PC-3 (cell line): ENCODE measurements at regions not wholly inside any gene's neighbourhood (a gene's known extent, or its start where the extent isn't known, plus 50 kb on each side); places are given as distances from the start of the nearest gene placed in this dataset.
"Not testable (repeated sequence)": the region's sequence is repeated elsewhere in the genome, so short reads cannot be mapped to it uniquely, and the experiment has no call there.

Source experiments
- ATAC-seq: fragments of 200-7000 bp; cut with Tn5 transposase; 2 replicates; pipeline ENCODE4 v1.9.1; 2020; ENCODE audit warnings: mild to moderate bottlenecking, moderate library complexity
- BruUV-seq: library from RNA; stranded (reverse); fragments of 400-500 nt; replicated peaks from 2 replicates; lab custom pipeline; 2021; lab: Mats Ljungman, UMichigan
- CTCF ChIA-PET: fragments of 300-600 bp; sonication (Branson Sonifier 250); formaldehyde crosslinking; loops from one replicate; lab custom pipeline; 2022; ENCODE audit warnings: antibody characterized with exemption; lab: Charles Lee
- POLR2A ChIA-PET: fragments of 300-600 bp; sonication (Branson Sonifier 250); formaldehyde crosslinking; loops from one replicate; lab custom pipeline; 2022; ENCODE audit warnings: antibody characterized with exemption; ENCODE audit not compliant: unreplicated experiment; lab: Charles Lee
- DNase-seq: peaks from one replicate; pipeline ENCODE4 v3.0.0-alpha.2; 2015
- H2AFZ ChIP-seq: fragments of 300-600 bp; sonication (generic); 2 replicates; pipeline ENCODE4 v1.6.0; 2016; ENCODE audit warnings: antibody characterized with exemption, low read length
- H3F3A ChIP-seq: fragments of 300-600 bp; sonication (generic); one replicate; pipeline ENCODE4 v1.6.0; 2017; ENCODE audit warnings: antibody characterized with exemption, low read length, control low read depth, mild to moderate bottlenecking; ENCODE audit not compliant: unreplicated experiment
- H3K27ac ChIP-seq: fragments of 300-600 bp; sonication (generic); 2 replicates; pipeline ENCODE4 v1.5.1; 2016; ENCODE audit warnings: mild to moderate bottlenecking, low read length
- H3K27me3 ChIP-seq: fragments of 300-600 bp; sonication (generic); 2 replicates; pipeline ENCODE4 v1.6.1; 2016; ENCODE audit warnings: low read length, mixed read lengths
- H3K36me3 ChIP-seq: fragments of 300-600 bp; sonication (generic); 2 replicates; pipeline ENCODE4 v1.6.1; 2016; ENCODE audit warnings: low read depth, mixed run types, low read length, mixed read lengths
- H3K4me1 ChIP-seq: fragments of 300-600 bp; sonication (generic); 2 replicates; pipeline ENCODE4 v1.5.1; 2016; ENCODE audit warnings: low read length; ENCODE audit not compliant: insufficient read depth
- H3K4me2 ChIP-seq: fragments of 300-600 bp; sonication (generic); 2 replicates; pipeline ENCODE4 v1.6.0; 2016; ENCODE audit warnings: low read length
- H3K4me3 ChIP-seq: fragments of 300-600 bp; sonication (generic); 2 replicates; pipeline ENCODE4 v1.5.1; 2016; ENCODE audit warnings: mild to moderate bottlenecking, low read length, mixed read lengths
- H3K79me2 ChIP-seq: fragments of 300-600 bp; sonication (generic); 2 replicates; pipeline ENCODE4 v1.6.1; 2017; ENCODE audit warnings: low read length, mixed read lengths
- H3K9ac ChIP-seq: fragments of 300-600 bp; sonication (generic); 2 replicates; pipeline ENCODE4 v1.6.0; 2016; ENCODE audit warnings: mild to moderate bottlenecking, low read length
- H3K9me2 ChIP-seq: fragments of 300-600 bp; sonication (generic); replicated peaks from 2 replicates; pipeline ENCODE4 v1.6.1; 2016; ENCODE audit warnings: mixed run types, low read length, mixed read lengths
- H3K9me3 ChIP-seq: fragments of 300-600 bp; sonication (generic); 2 replicates; pipeline ENCODE4 v1.6.1; 2016; ENCODE audit warnings: low read length, mixed read lengths
- H4K20me1 ChIP-seq: fragments of 300-600 bp; sonication (generic); 2 replicates; pipeline ENCODE4 v1.6.1; 2016; ENCODE audit warnings: low read length, mixed read lengths
- EZH2 ChIP-seq: fragments of 300-600 bp; sonication (generic); IDR thresholded peaks from one replicate; pipeline ENCODE4 v1.6.1; 2017; ENCODE audit warnings: antibody characterized with exemption, mild to moderate bottlenecking, low read length; ENCODE audit not compliant: unreplicated experiment
- EZH2phosphoT487 ChIP-seq: fragments of 300-600 bp; sonication (generic); IDR thresholded peaks from 2 replicates; pipeline ENCODE4 v1.6.1; 2018; ENCODE audit warnings: mild to moderate bottlenecking, antibody characterized with exemption, low read length, borderline replicate concordance
- intact Hi-C: fragments of 100-400 bp; cut with micrococcal nuclease; formaldehyde crosslinking; loops from 2 replicates; pipeline ENCODE4 v1.9.0; 2023
- TF ChIP-seq, protein P1 (sequence below): fragments of 300-600 bp; sonication (generic); conservative IDR thresholded peaks from 2 replicates; pipeline ENCODE4 v1.5.1; 2017; ENCODE audit warnings: antibody characterized with exemption, low read depth, mild to moderate bottlenecking, low read length

DNA sequence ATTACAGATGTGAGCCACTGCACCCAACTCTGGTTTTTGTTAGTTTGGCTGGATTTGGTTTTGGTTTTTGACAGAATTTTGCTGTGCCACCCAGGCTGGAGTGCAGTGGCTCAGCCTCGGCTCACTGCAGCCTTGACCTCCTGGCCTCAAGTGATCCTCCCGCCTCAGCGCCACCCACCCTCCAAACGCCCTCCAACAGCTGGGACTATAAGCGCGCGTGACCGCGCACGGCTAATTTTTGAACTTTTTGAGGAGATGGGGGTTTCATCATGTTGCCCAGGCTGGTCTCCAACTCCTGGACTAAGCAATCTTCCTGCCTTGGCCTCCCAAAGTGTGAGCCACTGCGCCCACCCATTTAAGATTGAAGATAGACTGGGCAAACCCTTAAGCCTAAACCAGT is 84.4 kb upstream of the RPRML start:
- no peaks in the 10 kb centered on the region for H3K9me2 ChIP-seq
- ChIA-PET POLR2A (no interaction called here), CTCF (no interaction called here)
- intact Hi-C loops, result no loop called here
- no peak for DNase-seq
- H3K4me1 ChIP-seq, result peaks cover 5% of the 10 kb centered on the region
- no peak overlapping the region for H2AFZ ChIP-seq
- H3K36me3 ChIP-seq, result peaks cover 12% of the 10 kb centered on the region; the same call in 1 of the 2 replicates
- TF ChIP-seq EZH2 (no peak), EZH2phosphoT487 (no peak)
- TF ChIP-seq, protein P1, sequence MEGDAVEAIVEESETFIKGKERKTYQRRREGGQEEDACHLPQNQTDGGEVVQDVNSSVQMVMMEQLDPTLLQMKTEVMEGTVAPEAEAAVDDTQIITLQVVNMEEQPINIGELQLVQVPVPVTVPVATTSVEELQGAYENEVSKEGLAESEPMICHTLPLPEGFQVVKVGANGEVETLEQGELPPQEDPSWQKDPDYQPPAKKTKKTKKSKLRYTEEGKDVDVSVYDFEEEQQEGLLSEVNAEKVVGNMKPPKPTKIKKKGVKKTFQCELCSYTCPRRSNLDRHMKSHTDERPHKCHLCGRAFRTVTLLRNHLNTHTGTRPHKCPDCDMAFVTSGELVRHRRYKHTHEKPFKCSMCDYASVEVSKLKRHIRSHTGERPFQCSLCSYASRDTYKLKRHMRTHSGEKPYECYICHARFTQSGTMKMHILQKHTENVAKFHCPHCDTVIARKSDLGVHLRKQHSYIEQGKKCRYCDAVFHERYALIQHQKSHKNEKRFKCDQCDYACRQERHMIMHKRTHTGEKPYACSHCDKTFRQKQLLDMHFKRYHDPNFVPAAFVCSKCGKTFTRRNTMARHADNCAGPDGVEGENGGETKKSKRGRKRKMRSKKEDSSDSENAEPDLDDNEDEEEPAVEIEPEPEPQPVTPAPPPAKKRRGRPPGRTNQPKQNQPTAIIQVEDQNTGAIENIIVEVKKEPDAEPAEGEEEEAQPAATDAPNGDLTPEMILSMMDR, result no peak
- H3K79me2 ChIP-seq, result no peaks in the 10 kb centered on the region
- no peak overlapping the region for H3K4me2 ChIP-seq
- no TSS peak for BruUV-seq
- H3K27ac ChIP-seq, result no peak overlapping the region
- ATAC-seq, result no peak
- H3K9me3 ChIP-seq, result peaks cover 9% of the 10 kb centered on the region; the same call in 1 of the 2 replicates
- H3K9ac ChIP-seq, result no peak overlapping the region
- no peaks in the 10 kb centered on the region for H3F3A ChIP-seq
- H3K4me3 ChIP-seq, result no peak overlapping the region
- no peaks in the 10 kb centered on the region for H3K27me3 ChIP-seq
- no peaks in the 10 kb centered on the region for H4K20me1 ChIP-seq

DNA sequence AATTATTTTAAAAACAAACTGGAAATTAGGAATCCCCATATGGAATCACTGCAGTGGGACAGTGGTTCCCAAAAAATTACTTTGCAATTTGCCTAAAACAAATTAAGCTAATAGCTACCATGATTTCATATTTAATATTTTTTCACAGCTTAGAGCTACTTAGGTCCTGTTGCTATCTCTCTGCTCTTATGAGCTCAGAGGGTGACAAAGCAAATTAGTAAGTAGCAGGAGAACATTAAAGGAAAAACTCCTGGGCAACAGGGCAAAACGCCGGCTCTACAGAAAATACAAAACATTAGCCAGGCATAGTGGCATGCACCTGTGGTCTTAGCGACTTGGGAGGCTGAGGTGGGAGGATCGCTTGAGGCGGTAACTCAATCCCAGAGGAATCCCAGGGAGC is 83.8 kb upstream of the RPRML start:
- H3K27me3 ChIP-seq, H3K79me2 ChIP-seq, H3K27ac ChIP-seq, BruUV-seq, H3F3A ChIP-seq, H3K9ac ChIP-seq, POLR2A ChIA-PET, CTCF ChIA-PET, DNase-seq, H4K20me1 ChIP-seq, H3K4me1 ChIP-seq, H3K4me3 ChIP-seq, H2AFZ ChIP-seq, H3K9me2 ChIP-seq, ATAC-seq, H3K4me2 ChIP-seq, intact Hi-C loops, H3K9me3 ChIP-seq: not testable (repeated sequence)
- peaks cover 12% of the 10 kb centered on the region; the same call in 1 of the 2 replicates for H3K36me3 ChIP-seq

DNA sequence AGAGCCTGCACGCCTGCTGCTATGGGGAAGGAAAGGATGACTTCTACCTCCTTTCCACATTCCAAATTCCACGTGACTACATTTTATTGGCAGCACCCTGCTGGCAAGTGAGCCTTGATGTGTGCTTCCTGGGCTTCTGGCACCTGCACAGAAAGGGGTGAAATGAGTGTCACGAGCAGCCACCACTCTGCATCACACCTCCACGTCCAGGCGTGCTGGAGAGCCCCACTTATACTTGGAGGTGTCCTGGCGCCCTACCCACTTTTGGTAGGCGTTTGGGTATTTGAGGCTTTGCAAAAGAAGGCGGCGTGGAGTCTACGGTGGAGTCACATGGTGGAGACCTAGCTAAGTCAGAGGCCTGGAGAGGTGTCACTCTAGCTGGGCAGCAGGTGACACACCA is 81.0 kb upstream of the RPRML start:
- H3K27me3 ChIP-seq, POLR2A ChIA-PET, H3F3A ChIP-seq, H3K79me2 ChIP-seq, H3K27ac ChIP-seq, H3K4me1 ChIP-seq, CTCF ChIA-PET, H3K9ac ChIP-seq, H3K4me2 ChIP-seq, H3K9me3 ChIP-seq, H3K36me3 ChIP-seq, BruUV-seq, H3K4me3 ChIP-seq, H2AFZ ChIP-seq, ATAC-seq, H3K9me2 ChIP-seq, intact Hi-C loops, DNase-seq, H4K20me1 ChIP-seq: not testable (repeated sequence)

DNA sequence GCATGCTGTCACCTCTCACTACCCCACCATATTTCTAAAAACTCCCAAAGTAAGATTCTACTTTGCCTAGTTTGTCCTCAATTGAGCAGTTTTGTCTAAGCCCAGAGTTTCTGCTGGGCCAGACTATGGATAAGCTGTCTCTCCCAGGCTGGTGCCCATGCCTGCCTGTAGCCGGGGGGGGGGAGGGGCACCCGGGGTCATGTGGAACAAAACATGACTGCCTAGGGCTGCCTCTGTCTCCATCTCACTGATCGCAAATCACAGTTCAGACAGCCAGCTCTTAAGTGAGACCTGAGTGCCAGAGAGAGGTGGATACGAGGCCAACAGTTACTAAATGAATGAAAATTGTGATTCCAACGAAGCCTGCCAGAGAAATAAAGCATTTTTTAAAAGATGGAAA is 78.8 kb upstream of the RPRML start:
- Histone ChIP-seq H3K9ac (no peak overlapping the region), H3K4me2 (no peak overlapping the region), H3K27ac (no peak overlapping the region), H3K79me2 (no peaks in the 10 kb centered on the region), H3K4me3 (no peak overlapping the region), H3K36me3 (no peaks in the 10 kb centered on the region), H3K9me3 (no peaks in the 10 kb centered on the region), H4K20me1 (no peaks in the 10 kb centered on the region), H3K27me3 (no peaks in the 10 kb centered on the region), H3K4me1 (no peaks in the 10 kb centered on the region), H2AFZ (no peak overlapping the region), H3F3A (no peaks in the 10 kb centered on the region), H3K9me2 (no peaks in the 10 kb centered on the region)
- intact Hi-C loops, result no loop called here
- no peak for DNase-seq
- POLR2A ChIA-PET, result no interaction called here
- CTCF ChIA-PET, result no interaction called here
- TF ChIP-seq EZH2phosphoT487 (no peak), EZH2 (no peak)
- TF ChIP-seq, protein P1, result no peak
- ATAC-seq, result no peak
- BruUV-seq, result no TSS peak

DNA sequence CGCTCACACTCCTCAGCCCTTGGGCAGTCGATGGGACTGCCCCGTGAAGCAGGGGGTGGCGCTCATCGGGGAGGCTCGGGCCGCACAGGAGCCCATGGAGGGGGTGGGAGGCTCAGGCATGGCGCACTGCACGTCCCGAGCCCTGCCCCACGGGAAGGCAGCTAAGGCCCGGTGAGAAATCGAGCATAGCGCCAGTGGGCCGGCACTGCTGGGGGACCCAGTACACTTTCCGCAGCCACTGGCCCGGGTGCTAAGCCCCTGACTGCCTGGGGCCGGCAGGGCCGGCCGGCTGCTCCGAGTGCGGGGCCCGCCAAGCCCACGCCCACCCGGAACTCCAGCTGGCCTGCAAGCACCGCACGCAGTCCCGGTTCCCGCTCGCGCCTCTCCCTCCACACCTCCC is 78.2 kb upstream of the RPRML start:
- H2AFZ ChIP-seq, H3K27me3 ChIP-seq, H3K4me2 ChIP-seq, H3K9me3 ChIP-seq, BruUV-seq, H3K36me3 ChIP-seq, H3K4me1 ChIP-seq, intact Hi-C loops, H3K79me2 ChIP-seq, H3K9ac ChIP-seq, H3K4me3 ChIP-seq, H3K27ac ChIP-seq, H3F3A ChIP-seq, DNase-seq, CTCF ChIA-PET, H4K20me1 ChIP-seq, ATAC-seq, H3K9me2 ChIP-seq, POLR2A ChIA-PET: not testable (repeated sequence)
